Heart left ventricle (tissue), 13 donors: ENCODE measurements at regions not wholly inside any gene's neighbourhood (a gene's known extent, or its start where the extent isn't known, plus 50 kb on each side); places are given as distances from the start of the nearest gene placed in this dataset.
"Not testable (repeated sequence)": the region's sequence is repeated elsewhere in the genome, so short reads cannot be mapped to it uniquely, and the experiment has no call there.

Experiments
- CTCF ChIP-seq, 12 donors: fragments of 200-600 bp; sonication (generic) in 4 of 12; IDR thresholded peaks; one replicate each; pipeline versions ENCODE4 v1.5.0 to v1.8.0; 2018 to 2022; ENCODE audit warnings: antibody characterized with exemption in 12 of 12, mild to moderate bottlenecking in 5 of 12
- POLR2A ChIP-seq, 2 donors: fragments of 450-650 bp; IDR thresholded peaks; one replicate each; pipeline ENCODE4 v1.6.1; 2017; ENCODE audit warnings: antibody characterized with exemption in 2 of 2, mild to moderate bottlenecking in 2 of 2, moderate library complexity in 2 of 2
- donor health status: ischemic (EF 13 %, LVEDD 7.1; RV severe dilation, severe dysfunction).
- donor health status: DM: no; HTN: yes; CAD: no.
- donor health status: DM: no; HTN: no; CAD: no.
- donor health status: ischemic (EF 25% LVEDD 6.9; RV normal size, moderate dysfunction).
- donor health status: ischemic (EF 25% LVEDD 5.7; RV mildly dilated, moderate dysfunction).
- donor health status: ischemic (EF 35%, LVEDD 5.7; RV mildly dilated, moderate dysfunction).
- donor health status: nonischemic (EF 11% LVEDD 7.7; RV severe dilation, severe dysfunction).
- donor health status: DM: yes; HTN: yes; CAD: no.
- donor health status: PGD.
- donor health status: ischemic (EF 29% LVEDD 5.4; RV normal size, mild dysfunction).
- donor health status: nonischemic (EF 23%, LVEDD 6.1; RV moderate dilation, normal function).

- TF ChIP-seq CTCF, POLR2A (IDR thresholded peaks at IDR 0.05): not testable (repeated sequence)
These were observed 401.0 kb upstream of the CDH9 start for GRCh38 chr5:27439383-27439782.
